ENCODE measurements at regions not wholly inside any gene's neighbourhood (a gene's known extent, or its start where the extent isn't known, plus 50 kb on each side); places are given as distances from the start of the nearest gene placed in this dataset.
A peak's percentile ranks its signal among the peaks of the same experiment; 100 is the strongest.

DNA sequence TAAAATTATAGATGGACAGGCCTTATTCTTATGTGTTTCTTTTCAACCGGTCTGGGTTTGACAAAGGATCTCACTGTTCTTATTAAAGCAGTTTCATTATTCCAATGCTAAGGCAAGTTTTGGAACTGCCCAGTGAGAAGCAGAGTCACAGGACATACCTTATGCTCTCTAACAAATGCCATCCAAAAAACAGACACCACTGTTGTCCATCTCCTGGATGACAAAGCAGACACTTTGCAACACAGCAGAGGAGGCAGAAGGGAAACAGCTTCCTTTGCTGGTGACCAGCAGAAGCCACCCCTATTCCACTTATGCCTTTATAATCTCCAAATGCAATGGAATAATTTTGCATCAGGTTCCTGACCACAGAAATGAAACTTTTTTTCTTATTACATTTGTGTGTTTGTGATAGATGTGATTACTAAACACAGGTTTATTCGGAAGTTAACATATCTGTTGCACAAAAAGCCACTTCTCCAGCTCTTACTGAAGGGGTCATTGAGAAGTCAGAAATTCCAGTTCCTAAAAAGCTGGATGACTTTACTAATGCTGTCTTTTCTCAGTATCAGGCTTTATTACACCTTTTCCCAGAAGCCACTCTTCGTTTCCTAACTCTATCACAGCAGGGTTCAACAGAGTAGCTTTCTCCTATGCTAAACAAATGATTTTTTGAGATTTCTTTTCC, 115.6 kb downstream of the BTG1 start:
- DNase-seq = no peak

- no peak for DNase-seq
Observed at GRCh38 chr12:92029136-92029535, 116.5 kb downstream of the BTG1 start.

- DNase-seq = no peak
Observed at GRCh38 chr12:92028441-92028709, 117.3 kb downstream of the BTG1 start.

GRCh38 chr12:92027701-92028440, 117.8 kb downstream of the BTG1 start:
- DNase-seq = peak; percentile 14

GRCh38 chr12:92027243-92027642, 118.4 kb downstream of the BTG1 start:
- no peak for DNase-seq

DNA sequence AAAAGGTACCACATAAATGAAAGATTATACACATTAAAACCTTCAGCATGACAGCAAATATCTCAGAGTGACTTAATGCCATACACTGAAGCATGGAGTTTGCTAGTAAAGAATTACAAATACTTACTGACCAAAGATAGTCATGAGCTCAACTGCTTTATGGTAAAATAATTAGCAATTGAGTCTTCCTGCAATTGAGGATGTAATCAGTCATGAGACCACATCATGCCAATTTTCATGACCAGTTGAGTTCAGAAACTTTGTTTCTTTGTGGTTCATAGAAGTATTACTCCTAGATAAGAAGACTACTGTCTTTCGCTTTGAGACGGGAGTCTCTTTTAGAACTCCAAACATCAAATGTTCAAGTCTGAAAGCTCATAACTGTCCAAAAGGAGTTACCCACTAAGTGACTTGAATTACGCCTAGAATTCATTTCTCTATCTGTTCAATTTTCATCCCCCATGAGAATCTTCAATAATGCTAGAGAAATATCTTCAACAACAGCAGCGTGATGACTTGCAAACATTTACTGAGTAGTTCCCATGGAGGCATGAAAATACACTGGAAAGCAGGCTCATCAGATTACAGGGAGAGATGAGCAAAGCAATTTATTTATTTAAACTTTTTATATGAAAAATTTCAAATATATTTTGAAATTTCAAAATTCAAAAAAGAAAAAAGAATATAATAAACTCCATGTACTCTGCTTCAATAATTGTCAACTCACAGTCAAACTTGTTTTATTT, 120.0 kb downstream of the BTG1 start:
- no peak for DNase-seq

- DNase-seq = no peak
Observed at GRCh38 chr12:92022093-92022492, 123.6 kb downstream of the BTG1 start.

- peak; percentile 76 for DNase-seq
Observed at GRCh38 chr12:92021666-92022035, 124.0 kb downstream of the BTG1 start.

GRCh38 chr12:92020983-92021665, 124.5 kb downstream of the BTG1 start:
- DNase-seq = no peak

- no peak for DNase-seq
Observed at GRCh38 chr12:92019491-92020277, 126.0 kb downstream of the BTG1 start.

DNA sequence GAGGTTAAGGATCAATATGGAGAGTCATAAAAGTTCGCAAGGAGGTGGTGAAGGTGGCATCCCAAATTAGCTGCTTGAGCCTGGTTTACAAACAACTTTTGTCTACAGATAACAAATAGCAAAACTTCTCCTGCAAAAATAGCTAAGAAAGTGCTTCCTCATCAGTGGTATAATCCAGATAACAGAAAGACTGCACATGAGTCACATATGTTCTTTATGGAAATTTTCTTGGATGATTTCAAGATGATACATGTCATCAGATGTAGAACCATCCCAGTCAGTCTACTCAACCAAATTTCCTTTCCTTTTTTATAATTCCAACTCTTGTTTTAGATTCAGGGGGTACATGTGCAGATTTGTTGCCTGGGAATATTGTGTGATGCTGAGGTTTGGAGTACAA, 133.0 kb downstream of the BTG1 start:
- DNase-seq = no peak

- DNase-seq = no peak
Observed at GRCh38 chr12:92010853-92011701, 134.6 kb downstream of the BTG1 start.

DNA sequence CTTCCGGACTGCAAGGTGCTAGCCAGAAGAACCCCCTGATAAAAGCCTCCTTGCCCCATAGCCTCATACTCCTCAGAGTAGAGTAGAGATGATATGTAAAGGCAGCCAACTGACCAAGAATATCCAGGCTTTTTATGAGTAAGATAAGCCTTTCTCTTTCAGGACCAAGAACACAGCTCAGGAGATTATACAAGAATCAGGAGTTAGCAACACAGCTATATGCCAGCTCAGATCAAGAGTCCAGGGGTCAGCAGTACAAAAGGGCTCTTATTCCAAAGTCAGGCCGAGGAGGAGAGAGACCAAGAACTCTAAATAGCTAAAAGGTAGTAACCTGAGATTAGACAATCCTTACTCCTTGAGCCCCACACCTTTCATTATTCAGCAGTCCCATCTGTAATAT, 135.3 kb downstream of the BTG1 start:
- no peak for DNase-seq

DNA sequence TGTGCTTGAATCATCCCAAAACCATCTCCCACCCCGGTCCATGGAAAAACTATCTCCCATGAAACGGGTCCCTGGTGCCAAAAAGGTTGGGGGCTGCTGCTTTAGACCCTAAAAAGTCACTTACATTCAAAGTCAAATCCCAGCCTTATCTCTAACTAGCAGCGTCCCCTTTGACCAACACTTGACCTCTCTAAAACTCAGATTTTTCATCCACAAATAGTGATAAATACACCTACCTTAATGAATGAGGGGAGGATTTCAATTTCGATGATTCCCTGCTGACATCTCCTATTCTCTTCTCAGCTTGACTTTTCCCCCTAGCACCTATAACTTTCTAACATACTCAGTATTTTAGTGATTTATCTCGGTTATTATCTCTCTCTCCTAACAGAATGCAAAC, 137.3 kb downstream of the BTG1 start:
- no peak for DNase-seq

DNA sequence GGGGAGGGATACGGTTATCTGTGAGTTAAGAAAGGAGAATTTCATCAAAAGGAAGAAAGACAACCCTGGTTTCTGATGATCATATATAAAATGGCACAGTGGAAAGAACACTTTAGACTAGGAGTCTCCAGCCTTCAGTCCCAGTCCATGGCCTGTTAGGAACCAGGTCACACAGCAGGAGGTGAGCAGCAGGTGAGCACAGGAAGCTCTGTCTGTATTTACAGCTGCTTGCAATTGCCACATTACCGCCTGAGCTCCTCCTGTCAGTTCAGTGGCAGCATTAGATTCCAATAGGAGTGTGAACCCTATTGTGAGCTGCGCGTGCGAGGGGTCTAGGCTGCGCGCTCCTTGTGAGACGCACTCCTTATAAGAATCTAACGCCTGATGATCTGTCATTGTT, 137.9 kb downstream of the BTG1 start:
- DNase-seq = peak; percentile 95

GRCh38 chr12:92003701-92004100, 141.9 kb downstream of the BTG1 start:
- DNase-seq = no peak

DNA sequence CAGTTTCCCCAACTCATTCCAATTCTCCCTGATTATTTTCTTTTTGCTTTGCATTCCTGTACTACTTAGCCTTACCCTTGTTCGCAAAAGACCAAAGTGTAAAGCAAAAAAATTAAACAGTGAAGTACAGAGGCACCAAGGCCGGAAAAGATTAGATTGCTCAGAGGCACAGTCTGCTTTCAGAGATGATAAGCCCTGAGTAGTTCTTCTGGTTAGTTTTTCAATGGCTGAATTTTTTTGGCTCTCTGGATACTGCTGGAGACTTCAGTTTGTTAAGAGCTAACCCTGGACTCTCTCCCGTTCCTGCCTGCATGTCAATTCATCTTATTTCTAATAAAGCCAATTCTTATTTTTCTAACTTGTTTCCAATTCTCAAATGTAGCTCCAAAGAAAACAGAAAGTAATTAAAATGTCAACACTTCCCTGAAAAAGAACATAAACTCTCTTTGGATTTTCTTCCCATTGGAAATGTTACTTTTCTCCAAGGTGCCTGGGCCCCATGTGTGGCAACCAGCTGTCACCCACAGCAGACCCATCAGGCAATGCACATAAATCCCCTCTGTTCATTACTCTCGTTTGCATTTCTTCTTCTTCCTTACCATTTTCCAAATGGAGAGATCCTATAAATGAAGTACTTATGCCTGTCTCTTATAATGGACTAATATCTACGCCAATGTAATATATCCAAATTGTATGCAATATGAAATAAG, 142.8 kb downstream of the BTG1 start:
- DNase-seq = no peak

- DNase-seq = peak; percentile 17
Observed at GRCh38 chr12:92002195-92002649, 143.4 kb downstream of the BTG1 start.

DNA sequence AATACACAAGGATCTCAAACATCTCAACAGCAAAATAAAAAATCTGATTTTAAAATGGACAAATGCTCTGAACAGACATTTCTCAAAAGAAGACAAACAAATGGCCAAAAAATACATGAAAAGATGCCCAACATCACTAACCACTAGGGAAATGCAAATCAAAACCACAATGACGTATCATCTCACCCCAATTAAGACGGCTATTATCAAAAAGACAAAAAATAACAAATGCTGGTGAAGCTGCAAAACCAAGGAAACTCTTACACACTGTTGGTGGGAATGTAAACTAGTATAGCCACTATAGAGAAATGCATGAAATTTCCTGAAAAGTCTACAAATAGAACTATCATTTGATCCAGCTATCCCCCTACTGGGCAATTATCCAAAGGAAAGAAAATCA, 145.0 kb downstream of the BTG1 start:
- no peak for DNase-seq

- DNase-seq = no peak
Observed at GRCh38 chr12:91999823-92000222, 145.8 kb downstream of the BTG1 start.

GRCh38 chr12:91998316-91998715, 147.3 kb downstream of the BTG1 start:
- no peak for DNase-seq

Measured in NCI-H146 (cell line).